HG02610 (cell line): ENCODE measurements at regions not wholly inside any gene's neighbourhood (a gene's known extent, or its start where the extent isn't known, plus 50 kb on each side); places are given as distances from the start of the nearest gene placed in this dataset.

Source experiments
- ATAC-seq: cut with Tn5 transposase; IDR thresholded peaks from one replicate; pipeline ENCODE4 v1.9.1; 2021; ENCODE audit warnings: mild to moderate bottlenecking, moderate library complexity; ENCODE audit not compliant: unreplicated experiment

DNA sequence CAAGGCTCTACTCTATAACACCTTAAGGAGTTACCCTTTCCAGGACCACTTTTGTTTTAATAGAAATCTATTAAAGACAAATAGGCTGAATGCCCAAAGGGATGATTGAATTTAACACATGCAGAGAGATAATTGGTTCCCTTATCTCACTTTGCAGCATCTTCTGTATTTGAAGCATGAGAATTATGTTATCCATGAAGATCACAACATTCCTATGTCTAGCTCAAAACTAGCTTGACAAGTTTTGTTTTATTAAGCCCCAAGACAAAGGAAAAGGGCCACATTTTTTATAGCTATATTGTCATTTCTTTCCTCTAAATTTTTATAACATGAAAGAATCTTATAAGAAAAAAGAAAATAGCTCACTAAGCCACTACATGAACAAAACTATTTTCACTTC is 57.9 kb upstream of the FTMT start:
- ATAC-seq = no peak

DNA sequence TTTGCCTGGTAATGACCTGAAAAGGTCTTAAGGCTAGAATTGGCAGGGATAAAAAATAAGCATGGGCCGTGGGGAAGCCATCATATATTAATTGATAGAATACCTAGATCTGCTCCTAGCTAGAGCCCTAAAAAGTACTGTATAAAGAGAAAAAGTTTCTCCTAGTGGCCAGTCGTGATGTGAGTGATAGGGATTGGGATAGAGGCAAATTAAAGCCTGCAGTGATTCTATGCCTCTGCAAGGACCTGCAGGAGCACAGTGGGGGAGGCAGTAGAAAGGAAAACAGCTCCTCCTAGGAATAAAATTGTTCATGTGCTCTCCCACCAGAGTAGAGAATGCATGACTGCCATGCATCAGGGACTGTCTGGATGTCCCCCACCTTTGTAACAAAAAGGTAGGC is 56.2 kb upstream of the FTMT start:
- no peak for ATAC-seq

DNA sequence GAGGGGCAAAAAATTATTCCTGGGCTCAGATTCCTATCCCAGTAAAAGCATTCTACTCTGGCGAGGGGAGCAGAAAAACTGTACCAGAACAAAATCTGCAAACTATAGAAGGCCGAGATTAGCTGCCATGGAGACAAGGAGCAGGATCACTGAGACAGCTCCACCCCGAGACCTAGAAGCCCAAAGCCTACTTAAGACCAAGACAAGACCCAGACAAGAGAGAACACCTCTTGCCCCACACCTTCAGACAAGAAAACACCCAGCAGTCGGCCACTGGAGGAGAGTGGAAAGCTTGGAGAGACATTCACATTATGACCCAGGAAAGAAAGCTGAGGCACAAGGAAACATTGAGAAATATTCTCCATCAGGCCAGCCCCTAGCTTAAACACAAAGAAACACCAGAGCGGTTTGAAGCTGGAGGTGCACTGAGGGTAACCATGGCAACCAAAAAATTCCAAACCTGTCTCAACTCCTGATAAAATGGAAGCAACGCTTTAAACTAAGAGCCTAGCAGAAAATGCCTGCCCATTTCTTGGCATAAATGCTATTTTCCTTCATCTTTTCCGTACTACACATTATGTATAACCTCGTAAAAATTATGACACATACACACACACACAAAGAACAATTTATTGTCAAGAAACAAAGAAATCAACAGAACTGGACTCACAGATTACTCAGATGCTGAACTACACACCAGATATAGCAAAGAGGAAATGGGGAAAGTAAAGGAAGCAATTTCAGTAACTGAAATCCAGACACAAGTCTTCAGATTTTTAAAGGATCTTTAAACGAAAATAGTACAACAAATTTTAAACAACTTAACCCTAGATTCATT is 53.8 kb upstream of the FTMT start:
- no peak for ATAC-seq
